ENCODE measurements at regions not wholly inside any gene's neighbourhood (a gene's known extent, or its start where the extent isn't known, plus 50 kb on each side); places are given as distances from the start of the nearest gene placed in this dataset. TPM values are rescaled to one million over a fixed set of nuclear protein-coding genes. Genes with fewer than 3 reads are reported as not detected.
"Not testable (repeated sequence)": the region's sequence is repeated elsewhere in the genome, so short reads cannot be mapped to it uniquely, and the experiment has no call there.

GRCh38 chr10:29228562-29228961, 60.3 kb upstream of the LYZL1 start:
- no peak overlapping the region for H3K4me3 ChIP-seq (ENCODE audit: low read depth, low read length)
- peaks cover 27% of the 10 kb centered on the region for H3K27me3 ChIP-seq (ENCODE audit: control insufficient read depth, insufficient read depth, low read length)
- ChIA-PET POLR2A (no interaction called here), CTCF (interaction anchor here (0.8 kb wide), 1 partner anchor 565 kb away, joined by 3 read pairs; no protein-coding TSS in a partner anchor)
- DNase-seq (ENCODE audit: low read depth, low spot score) = no peak
- TF ChIP-seq, protein P1, sequence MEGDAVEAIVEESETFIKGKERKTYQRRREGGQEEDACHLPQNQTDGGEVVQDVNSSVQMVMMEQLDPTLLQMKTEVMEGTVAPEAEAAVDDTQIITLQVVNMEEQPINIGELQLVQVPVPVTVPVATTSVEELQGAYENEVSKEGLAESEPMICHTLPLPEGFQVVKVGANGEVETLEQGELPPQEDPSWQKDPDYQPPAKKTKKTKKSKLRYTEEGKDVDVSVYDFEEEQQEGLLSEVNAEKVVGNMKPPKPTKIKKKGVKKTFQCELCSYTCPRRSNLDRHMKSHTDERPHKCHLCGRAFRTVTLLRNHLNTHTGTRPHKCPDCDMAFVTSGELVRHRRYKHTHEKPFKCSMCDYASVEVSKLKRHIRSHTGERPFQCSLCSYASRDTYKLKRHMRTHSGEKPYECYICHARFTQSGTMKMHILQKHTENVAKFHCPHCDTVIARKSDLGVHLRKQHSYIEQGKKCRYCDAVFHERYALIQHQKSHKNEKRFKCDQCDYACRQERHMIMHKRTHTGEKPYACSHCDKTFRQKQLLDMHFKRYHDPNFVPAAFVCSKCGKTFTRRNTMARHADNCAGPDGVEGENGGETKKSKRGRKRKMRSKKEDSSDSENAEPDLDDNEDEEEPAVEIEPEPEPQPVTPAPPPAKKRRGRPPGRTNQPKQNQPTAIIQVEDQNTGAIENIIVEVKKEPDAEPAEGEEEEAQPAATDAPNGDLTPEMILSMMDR (IDR thresholded peaks at IDR 0.05; ENCODE audit: low read depth, low read length) = no peak
- H3K9me3 ChIP-seq (ENCODE audit: control insufficient read depth, insufficient read depth, low read length) = no peaks in the 10 kb centered on the region
- no peak overlapping the region for H3K27ac ChIP-seq (ENCODE audit: low read depth, low read length)

DNA sequence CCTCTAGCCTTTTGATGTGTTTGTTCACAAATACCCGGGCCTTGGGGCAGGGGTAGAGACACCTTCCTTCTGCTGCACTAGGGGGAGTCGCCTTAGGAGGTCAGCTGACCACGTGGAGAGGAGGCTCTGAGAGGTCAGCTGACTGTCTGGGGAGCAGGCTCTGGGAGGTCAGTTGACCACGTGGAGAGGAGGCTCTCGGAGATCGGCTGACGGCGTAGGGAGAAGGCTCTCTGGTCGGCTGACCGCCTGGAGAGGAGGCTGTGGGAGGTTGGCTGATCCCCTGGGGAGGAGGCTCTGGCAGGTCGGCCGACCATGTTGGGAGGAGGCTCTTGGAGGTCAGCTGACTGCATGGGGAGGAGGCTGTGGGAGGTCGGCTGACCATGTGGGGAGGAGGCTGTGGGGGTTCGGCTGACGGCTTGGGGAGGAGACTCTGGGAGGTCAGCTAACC, 59.6 kb upstream of the LYZL1 start:
- CTCF ChIA-PET = no interaction called here
- DNase-seq (ENCODE audit: low read depth, low spot score) = no peak

DNA sequence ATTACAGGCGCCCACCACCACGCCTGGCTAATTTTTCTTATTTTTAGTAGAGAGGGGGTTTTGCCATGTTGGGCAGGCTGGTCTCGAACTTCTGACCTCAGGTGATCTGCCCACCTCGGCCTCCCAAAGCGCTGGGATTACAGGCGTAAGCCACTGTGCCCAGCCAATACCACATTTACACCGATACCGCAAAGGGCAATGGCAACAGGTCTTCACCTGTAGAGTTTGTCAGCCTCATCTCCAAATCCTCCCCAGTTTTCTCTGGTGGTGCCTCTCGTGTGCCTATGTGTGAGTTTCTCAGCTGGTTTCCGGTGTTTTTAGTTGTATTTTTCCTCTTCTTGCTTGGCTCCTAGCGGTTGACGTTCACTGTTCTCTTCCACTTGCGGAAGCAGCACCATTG, 52.0 kb upstream of the LYZL1 start:
- CTCF ChIA-PET; DNase-seq (ENCODE audit: low read depth, low spot score); H3K9me3 ChIP-seq (ENCODE audit: control insufficient read depth, insufficient read depth, low read length); POLR2A ChIA-PET; H3K27ac ChIP-seq (ENCODE audit: low read depth, low read length); H3K4me3 ChIP-seq (ENCODE audit: low read depth, low read length): not testable (repeated sequence)
- H3K27me3 ChIP-seq (ENCODE audit: control insufficient read depth, insufficient read depth, low read length) = peaks cover 21% of the 10 kb centered on the region

More for the DNA sequence above, 59.6 kb upstream of the LYZL1 start:
- Histone ChIP-seq H3K9me3 (ENCODE audit: control insufficient read depth, insufficient read depth, low read length) (no peaks in the 10 kb centered on the region), H3K4me3 (ENCODE audit: low read depth, low read length) (no peak overlapping the region), H3K27ac (ENCODE audit: low read depth, low read length) (no peak overlapping the region), H3K27me3 (ENCODE audit: control insufficient read depth, insufficient read depth, low read length) (peaks cover 22% of the 10 kb centered on the region)
- POLR2A ChIA-PET = no interaction called here
- TF ChIP-seq, protein P1 (IDR thresholded peaks at IDR 0.05; ENCODE audit: low read depth, low read length) = no peak

- Histone ChIP-seq H3K27ac (ENCODE audit: low read depth, low read length) (no peak overlapping the region), H3K27me3 (ENCODE audit: control insufficient read depth, insufficient read depth, low read length) (peaks cover 18% of the 10 kb centered on the region), H3K9me3 (ENCODE audit: control insufficient read depth, insufficient read depth, low read length) (no peaks in the 10 kb centered on the region), H3K4me3 (ENCODE audit: low read depth, low read length) (no peak overlapping the region)
- POLR2A ChIA-PET = no interaction called here
- CTCF ChIA-PET = no interaction called here
- DNase-seq (ENCODE audit: low read depth, low spot score) = no peak
- TF ChIP-seq, protein P1 (IDR thresholded peaks at IDR 0.05; ENCODE audit: low read depth, low read length) = no peak
Measured at GRCh38 chr10:29237786-29238185, 51.1 kb upstream of the LYZL1 start.

DNA sequence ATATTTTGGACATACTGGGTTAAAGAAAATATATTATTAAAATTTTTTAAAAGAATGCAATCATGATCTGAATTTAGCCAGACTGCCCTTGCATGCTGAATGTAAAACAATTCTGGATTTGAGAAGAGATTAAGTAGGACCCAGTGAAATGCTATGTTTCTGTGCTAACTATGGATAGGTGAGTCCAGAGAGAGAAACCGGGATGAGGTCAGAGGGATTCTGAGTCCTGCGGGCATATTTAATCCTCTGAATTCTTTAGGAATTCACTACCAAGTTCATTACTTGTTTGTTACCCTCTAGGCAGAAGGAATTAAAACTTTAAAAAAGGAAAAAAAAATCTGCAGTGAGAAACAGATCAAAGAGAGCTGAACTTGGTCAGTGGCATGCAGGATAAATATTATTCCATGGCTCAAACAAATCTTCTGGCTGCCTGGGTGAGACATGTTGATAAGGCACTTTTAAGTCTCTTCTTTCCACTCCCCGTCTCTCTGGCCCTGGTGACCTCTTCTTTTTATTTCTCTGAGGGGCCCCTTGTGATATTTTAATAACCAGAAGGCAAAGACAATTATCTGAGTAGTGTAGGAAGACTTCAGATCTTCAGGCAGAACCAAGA, 50.2 kb upstream of the LYZL1 start:
- CTCF ChIA-PET = no interaction called here

More for the DNA sequence above, 50.2 kb upstream of the LYZL1 start:
- DNase-seq (ENCODE audit: low read depth, low spot score) = no peak
- no peak overlapping the region for H3K27ac ChIP-seq (ENCODE audit: low read depth, low read length)
- H3K9me3 ChIP-seq (ENCODE audit: control insufficient read depth, insufficient read depth, low read length) = no peaks in the 10 kb centered on the region
- POLR2A ChIA-PET = no interaction called here
- TF ChIP-seq, protein P1 (IDR thresholded peaks at IDR 0.05; ENCODE audit: low read depth, low read length) = no peak
- peaks cover 23% of the 10 kb centered on the region for H3K27me3 ChIP-seq (ENCODE audit: control insufficient read depth, insufficient read depth, low read length)
- no peak overlapping the region for H3K4me3 ChIP-seq (ENCODE audit: low read depth, low read length)

Small RNAs in the stretch of these regions (small RNA-seq; reads per million reads assigned to genes)
- gene AL355376.1 (ENCODE audit: insufficient read length, low read depth) = not detected
- not detected for gene AL355376.2 (ENCODE audit: insufficient read length, low read depth)
- gene RNA5SP308 (ENCODE audit: insufficient read length, low read depth) = not detected
- gene RNU6-270P (ENCODE audit: insufficient read length, low read depth) = not detected
